Parathyroid adenoma (tissue), 2 donors: ENCODE measurements at regions not wholly inside any gene's neighbourhood (a gene's known extent, or its start where the extent isn't known, plus 50 kb on each side); places are given as distances from the start of the nearest gene placed in this dataset.
A peak's percentile ranks its signal among the peaks of the same experiment; 100 is the strongest.

Experiments
- H2AFZ ChIP-seq: fragments of 300-600 bp; sonication (generic); one replicate; pipeline ENCODE4 v1.7.0; 2017; ENCODE audit warnings: antibody characterized with exemption, mild to moderate bottlenecking
- H3K27ac ChIP-seq: fragments of 300-600 bp; sonication (generic); one replicate; pipeline ENCODE4 v1.7.0; 2017
- H3K27me3 ChIP-seq: fragments of 300-600 bp; sonication (generic); one replicate; pipeline ENCODE4 v1.7.0; 2017; ENCODE audit warnings: low read length; ENCODE audit not compliant: control insufficient read depth, insufficient read depth
- H3K36me3 ChIP-seq: fragments of 300-600 bp; sonication (generic); one replicate; pipeline ENCODE4 v1.7.0; 2017; ENCODE audit warnings: low read length; ENCODE audit not compliant: control insufficient read depth, insufficient read depth
- H3K4me1 ChIP-seq: fragments of 300-600 bp; sonication (generic); one replicate; pipeline ENCODE4 v1.7.0; 2017; ENCODE audit warnings: control low read depth
- H3K4me2 ChIP-seq: fragments of 300-600 bp; sonication (generic); one replicate; pipeline ENCODE4 v1.7.0; 2017; ENCODE audit warnings: low read length
- H3K4me3 ChIP-seq: fragments of 300-600 bp; sonication (generic); one replicate; pipeline ENCODE4 v1.7.0; 2017; ENCODE audit warnings: low read depth, low read length
- H3K79me2 ChIP-seq: fragments of 300-600 bp; sonication (generic); one replicate; pipeline ENCODE4 v1.7.0; 2017; ENCODE audit warnings: control low read depth
- H3K9ac ChIP-seq: fragments of 300-600 bp; sonication (generic); one replicate; pipeline ENCODE4 v1.7.0; 2017; ENCODE audit warnings: mild to moderate bottlenecking
- H3K9me3 ChIP-seq: fragments of 300-600 bp; sonication (generic); one replicate; pipeline ENCODE4 v1.7.0; 2017; ENCODE audit warnings: low read length; ENCODE audit not compliant: control insufficient read depth
- CTCF ChIP-seq: fragments of 300-600 bp; sonication (generic); IDR thresholded peaks from one replicate; pipeline ENCODE4 v1.7.0; 2017; ENCODE audit warnings: antibody characterized with exemption, mild to moderate bottlenecking
- donor health status: primary hyperparathyroidism.

- Histone ChIP-seq H3K79me2 (no peaks in the 10 kb centered on the region), H3K4me1 (peaks cover 5% of the 10 kb centered on the region), H3K9me3 (no peaks in the 10 kb centered on the region), H3K27ac (no peak overlapping the region), H3K36me3 (no peaks in the 10 kb centered on the region), H3K9ac (no peak overlapping the region), H3K4me2 (no peak overlapping the region), H2AFZ (no peak overlapping the region), H3K27me3 (no peaks in the 10 kb centered on the region), H3K4me3 (no peak overlapping the region)
- no peak for TF ChIP-seq CTCF
Observed at GRCh38 chr5:61621202-61621650, 289.2 kb downstream of the ZSWIM6 start.

- Histone ChIP-seq H3K4me1 (peaks cover 5% of the 10 kb centered on the region), H3K79me2 (no peaks in the 10 kb centered on the region), H3K27ac (no peak overlapping the region), H3K4me2 (no peak overlapping the region), H3K9ac (no peak overlapping the region), H3K27me3 (no peaks in the 10 kb centered on the region), H3K9me3 (no peaks in the 10 kb centered on the region), H2AFZ (no peak overlapping the region), H3K36me3 (no peaks in the 10 kb centered on the region), H3K4me3 (no peak overlapping the region)
- no peak for TF ChIP-seq CTCF
Observed at GRCh38 chr5:61622156-61622555, 290.1 kb downstream of the ZSWIM6 start.

- Histone ChIP-seq H3K79me2 (no peaks in the 10 kb centered on the region), H3K4me1 (peaks cover 5% of the 10 kb centered on the region), H3K4me2 (no peak overlapping the region), H3K27ac (no peak overlapping the region), H3K9ac (no peak overlapping the region), H3K4me3 (no peak overlapping the region), H3K9me3 (no peaks in the 10 kb centered on the region), H3K36me3 (no peaks in the 10 kb centered on the region), H3K27me3 (no peaks in the 10 kb centered on the region), H2AFZ (no peak overlapping the region)
- TF ChIP-seq CTCF: no peak
Observed at GRCh38 chr5:61623401-61624069, 291.5 kb downstream of the ZSWIM6 start.

- Histone ChIP-seq H3K9me3 (no peaks in the 10 kb centered on the region), H3K79me2 (no peaks in the 10 kb centered on the region), H3K36me3 (no peaks in the 10 kb centered on the region), H3K4me3 (no peak overlapping the region), H3K4me1 (peaks cover 5% of the 10 kb centered on the region), H3K9ac (no peak overlapping the region), H2AFZ (peak overlapping the region; percentile 99), H3K4me2 (peak overlapping the region; percentile 81), H3K27ac (peak overlapping the region; percentile 84), H3K27me3 (no peaks in the 10 kb centered on the region)
- TF ChIP-seq CTCF: no peak
Observed at GRCh38 chr5:61624553-61625136, 292.6 kb downstream of the ZSWIM6 start.
